DMS153 treated with DMSO at 0.1 percent for 48 hours (cell line): ENCODE measurements at regions not wholly inside any gene's neighbourhood (a gene's known extent, or its start where the extent isn't known, plus 50 kb on each side); places are given as distances from the start of the nearest gene placed in this dataset.
"Not testable (repeated sequence)": the region's sequence is repeated elsewhere in the genome, so short reads cannot be mapped to it uniquely, and the experiment has no call there.

ENCODE experiments used
- DNase-seq: peaks from one replicate; lab custom pipeline; 2025; ENCODE audit not compliant: unreplicated experiment; lab: John Stamatoyannopoulos, UW

DNA sequence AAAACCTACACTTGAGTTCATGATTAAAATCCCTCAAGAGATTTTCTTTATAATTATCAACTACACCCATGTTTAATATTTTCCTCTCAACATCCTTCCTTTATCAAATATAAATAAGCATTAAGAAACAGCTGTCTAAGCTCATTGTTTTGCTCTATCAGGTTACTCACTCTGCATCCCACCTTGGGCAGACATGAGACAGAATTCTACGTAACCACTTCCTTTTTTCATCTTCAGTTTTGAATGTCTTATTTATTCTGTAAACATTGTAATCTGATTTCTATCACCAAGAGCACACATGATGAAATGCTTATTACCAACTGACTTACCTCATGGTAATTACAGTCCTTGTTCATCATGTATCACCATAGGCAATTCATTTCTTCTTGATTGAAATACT lies 1256.6 kb upstream of the ATXN8OS start:
- peak; percentile 7 for DNase-seq

GRCh38 chr13:68850160-68850559 lies 1257.5 kb upstream of the ATXN8OS start:
- DNase-seq = no peak

DNA sequence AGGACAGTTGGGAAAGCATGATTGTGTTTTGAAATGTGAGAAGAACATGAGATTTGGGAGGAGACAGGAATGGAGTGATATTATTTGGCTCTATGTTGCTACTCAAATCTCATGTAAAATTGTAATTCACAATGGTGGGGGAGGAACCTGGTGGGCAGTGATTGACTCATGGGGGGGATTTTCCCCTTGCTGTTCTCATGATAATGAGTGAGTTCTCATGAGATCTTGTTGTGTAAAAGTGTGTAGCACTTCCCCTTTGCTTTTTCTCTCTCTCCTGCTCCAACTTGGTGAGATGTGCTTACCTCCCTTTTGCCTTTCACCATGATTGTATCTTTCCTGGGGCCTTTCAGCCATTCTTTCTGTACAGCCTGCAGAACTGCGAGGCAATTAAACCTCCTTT lies 1261.0 kb upstream of the ATXN8OS start:
- DNase-seq = no peak

- DNase-seq = no peak
These were observed 1273.3 kb upstream of the ATXN8OS start for GRCh38 chr13:68834375-68834774.

GRCh38 chr13:68816715-68817114 lies 1290.9 kb upstream of the ATXN8OS start:
- DNase-seq = no peak

- no peak for DNase-seq
These were observed 1294.3 kb upstream of the ATXN8OS start for GRCh38 chr13:68813180-68813796.

GRCh38 chr13:68810660-68811059 lies 1297.0 kb upstream of the ATXN8OS start:
- DNase-seq = peak; percentile 23

GRCh38 chr13:68808456-68808855 lies 1299.2 kb upstream of the ATXN8OS start:
- no peak for DNase-seq

DNA sequence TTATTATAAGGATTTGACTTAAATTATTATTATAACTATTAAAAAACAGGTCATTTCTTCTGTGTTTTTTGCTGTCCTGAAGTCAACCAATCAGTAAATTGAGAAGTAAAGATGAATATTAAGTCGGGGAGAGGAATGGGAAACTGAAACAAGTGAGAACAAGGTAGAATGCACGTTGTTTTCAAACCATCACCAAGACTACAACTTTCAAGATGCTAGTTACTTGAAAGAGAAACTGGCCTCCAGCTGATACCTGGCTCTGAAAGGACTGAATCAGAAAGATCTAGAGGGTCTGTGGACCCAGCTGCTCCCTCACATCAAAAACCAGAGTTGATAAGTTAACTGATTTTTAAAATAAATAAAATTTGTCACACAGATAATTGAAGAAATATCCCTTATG lies 1301.5 kb upstream of the ATXN8OS start:
- DNase-seq = no peak

DNA sequence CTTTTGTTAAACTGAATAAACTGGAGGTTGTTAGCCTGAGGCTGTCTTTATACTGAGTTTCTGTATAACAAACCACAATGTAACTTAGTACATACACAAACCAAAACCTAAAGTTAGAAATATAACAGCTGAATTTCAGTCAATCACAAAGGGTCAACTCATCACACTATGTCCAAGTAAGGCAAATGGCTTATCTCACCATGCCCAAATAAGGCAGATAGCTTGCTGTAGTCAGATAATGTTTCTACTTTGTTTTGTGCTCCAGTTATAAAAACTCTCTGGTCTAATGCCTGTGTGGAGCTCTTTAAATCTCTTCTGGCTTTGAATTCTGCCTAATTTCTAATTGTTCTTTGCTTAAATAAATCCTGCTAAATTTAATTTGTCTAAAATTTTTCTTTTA lies 1323.4 kb upstream of the ATXN8OS start:
- DNase-seq = no peak

DNA sequence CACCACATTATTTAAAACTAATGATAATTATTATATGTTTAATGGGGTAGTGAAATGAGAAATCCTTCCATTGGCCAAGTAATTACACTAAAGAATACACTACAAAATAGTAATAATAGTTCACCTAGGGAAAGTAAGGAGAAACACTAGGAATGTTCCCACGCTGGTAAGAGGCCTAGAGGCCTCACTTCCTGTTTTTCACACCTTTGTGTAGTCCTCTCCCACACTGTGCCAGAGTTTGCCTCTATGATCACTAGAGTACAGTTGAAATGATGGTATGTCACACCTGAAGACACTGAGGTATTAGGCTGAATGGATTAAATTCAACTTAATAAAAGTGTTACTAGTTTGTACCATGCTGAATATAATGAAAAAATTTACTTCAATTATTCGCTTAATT lies 1348.0 kb upstream of the ATXN8OS start:
- DNase-seq = no peak

- DNase-seq = no peak
These were observed 1357.8 kb upstream of the ATXN8OS start for GRCh38 chr13:68749796-68750195.

- no peak for DNase-seq
These were observed 1359.6 kb upstream of the ATXN8OS start for GRCh38 chr13:68748038-68748437.

GRCh38 chr13:68745502-68745901 lies 1362.1 kb upstream of the ATXN8OS start:
- peak; percentile 32 for DNase-seq

- no peak for DNase-seq
These were observed 1370.7 kb upstream of the ATXN8OS start for GRCh38 chr13:68736961-68737360.

DNA sequence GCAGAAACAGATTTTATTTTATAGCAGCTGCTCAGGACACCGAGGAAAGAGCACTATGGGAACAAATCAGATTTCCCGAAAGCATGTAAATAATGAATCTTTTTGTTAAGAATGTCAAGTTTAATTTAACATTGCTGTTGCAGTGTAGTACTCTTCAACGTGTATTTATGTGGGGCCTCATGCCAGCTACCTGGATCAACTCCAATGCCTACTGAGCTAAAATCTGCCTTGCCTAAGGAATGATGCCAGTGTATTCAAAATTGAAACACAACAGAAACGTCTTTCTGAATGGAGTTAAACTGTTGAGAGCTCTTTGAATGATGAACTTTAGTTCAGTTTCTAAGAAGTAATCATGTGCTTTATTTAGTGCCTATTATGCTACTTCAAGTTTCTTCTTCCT lies 1379.8 kb upstream of the ATXN8OS start:
- DNase-seq = no peak

GRCh38 chr13:68727165-68727564 lies 1380.5 kb upstream of the ATXN8OS start:
- no peak for DNase-seq

GRCh38 chr13:68719815-68720214 lies 1387.8 kb upstream of the ATXN8OS start:
- DNase-seq = no peak

- DNase-seq = no peak
These were observed 1392.0 kb upstream of the ATXN8OS start for GRCh38 chr13:68715651-68716050.

DNA sequence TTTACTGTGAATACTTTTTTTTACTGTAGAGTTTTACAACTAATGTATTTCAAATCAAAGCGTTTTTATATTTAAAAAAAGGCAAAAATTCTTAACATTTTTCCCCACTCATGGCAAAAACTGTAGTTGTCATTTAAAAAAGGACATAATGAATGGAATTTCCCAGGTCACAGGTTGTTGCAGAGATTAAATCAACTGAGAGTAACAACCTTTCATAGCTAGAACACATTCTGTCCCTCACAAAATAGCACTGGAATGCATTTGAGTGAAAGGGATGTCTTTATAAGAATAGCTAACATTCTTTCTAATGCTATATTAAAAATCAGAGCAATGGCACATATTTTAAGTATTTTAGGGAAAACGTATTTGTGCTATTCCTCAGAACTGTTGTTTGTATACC lies 1393.3 kb upstream of the ATXN8OS start:
- no peak for DNase-seq

GRCh38 chr13:68713394-68713793 lies 1394.2 kb upstream of the ATXN8OS start:
- DNase-seq = no peak

DNA sequence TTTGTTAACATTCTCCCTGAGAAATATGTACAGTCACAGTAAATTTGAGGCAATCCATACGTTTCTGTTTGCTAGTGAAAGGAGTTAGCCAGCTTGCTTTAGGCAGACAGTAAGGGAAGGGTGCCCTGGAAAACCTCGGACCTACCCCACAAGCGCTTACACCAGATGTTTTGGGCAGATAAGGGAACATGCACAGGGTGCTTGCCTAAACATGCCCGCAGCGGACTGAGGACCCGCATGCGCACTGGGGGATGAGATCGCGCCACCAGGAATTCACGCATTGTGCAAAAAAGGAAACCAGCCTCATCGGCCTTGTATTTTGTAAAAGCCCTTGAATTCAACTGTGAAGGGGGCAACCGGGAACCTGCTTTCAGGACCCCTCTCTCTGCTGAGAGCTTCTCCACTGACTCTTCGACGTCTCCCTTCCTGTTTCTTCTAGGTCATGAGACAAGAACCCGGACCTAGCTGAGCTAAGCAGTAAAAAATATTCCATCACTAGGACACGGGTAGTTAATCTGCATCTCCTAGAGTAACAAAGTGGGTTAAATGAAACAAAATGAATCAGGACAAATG lies 1399.2 kb upstream of the ATXN8OS start:
- no peak for DNase-seq

- DNase-seq = not testable (repeated sequence)
These were observed 1401.6 kb upstream of the ATXN8OS start for GRCh38 chr13:68706044-68706443.
